Smooth muscle cell (in vitro differentiated cells): ENCODE measurements at regions not wholly inside any gene's neighbourhood (a gene's known extent, or its start where the extent isn't known, plus 50 kb on each side); places are given as distances from the start of the nearest gene placed in this dataset.

Experiments
- DNase-seq: peaks from one replicate; lab custom pipeline; 2025; ENCODE audit not compliant: unreplicated experiment; lab: John Stamatoyannopoulos, UW
- H2AFZ ChIP-seq: fragments of 200-600 bp; sonication (generic); 2 replicates; pipeline ENCODE4 v1.6.0; 2016; ENCODE audit warnings: antibody characterized with exemption, low read depth, mild to moderate bottlenecking
- H3F3A ChIP-seq: fragments of 200-600 bp; sonication (generic); 2 replicates; pipeline ENCODE4 v1.6.0; 2017; ENCODE audit warnings: antibody characterized with exemption, low read depth
- H3K27ac ChIP-seq: fragments of 200-600 bp; sonication (generic); 2 replicates; pipeline ENCODE4 v1.5.1; 2016; ENCODE audit warnings: low read depth, mild to moderate bottlenecking
- H3K27me3 ChIP-seq: fragments of 200-600 bp; sonication (generic); 2 replicates; pipeline ENCODE4 v1.6.1; 2016; ENCODE audit warnings: low read depth, mild to moderate bottlenecking
- H3K36me3 ChIP-seq: fragments of 200-600 bp; sonication (generic); 2 replicates; pipeline ENCODE4 v1.5.1; 2016; ENCODE audit warnings: low read depth
- H3K4me1 ChIP-seq: fragments of 200-600 bp; sonication (generic); 2 replicates; pipeline ENCODE4 v1.5.1; 2016; ENCODE audit warnings: low read depth
- H3K4me2 ChIP-seq: fragments of 200-600 bp; sonication (generic); 2 replicates; pipeline ENCODE4 v1.6.0; 2016; ENCODE audit warnings: mild to moderate bottlenecking
- H3K4me3 ChIP-seq: fragments of 200-600 bp; sonication (generic); 2 replicates; pipeline ENCODE4 v1.5.1; 2016; ENCODE audit warnings: mild to moderate bottlenecking
- H3K79me2 ChIP-seq: fragments of 200-600 bp; sonication (generic); 2 replicates; pipeline ENCODE4 v1.6.0; 2016; ENCODE audit warnings: low read depth, mild to moderate bottlenecking
- H3K9ac ChIP-seq: fragments of 200-600 bp; sonication (generic); 2 replicates; pipeline ENCODE4 v1.6.0; 2016; ENCODE audit warnings: low read depth
- H3K9me3 ChIP-seq: fragments of 200-600 bp; sonication (generic); replicated peaks from 2 replicates; pipeline ENCODE4 v1.5.1; 2016; ENCODE audit warnings: low read depth
- H4K20me1 ChIP-seq: fragments of 200-600 bp; sonication (generic); 2 replicates; pipeline ENCODE4 v1.6.0; 2016; ENCODE audit warnings: low read depth
- WGBS: methylation state at CpG from one replicate; pipeline ENCODE4 v1.1.7; 2016; ENCODE audit warnings: low lambda C conversion rate; 5-methylcytosine and 5-hydroxymethylcytosine counted together
- TF ChIP-seq, protein P1 (sequence below): fragments of 200-600 bp; sonication (generic); IDR thresholded peaks from 2 replicates; pipeline ENCODE4 v1.5.1; 2017; ENCODE audit warnings: borderline replicate concordance, mild to moderate bottlenecking, antibody characterized with exemption; ENCODE audit not compliant: insufficient read depth, poor library complexity, severe bottlenecking

GRCh38 chr1:58017641-58018040 is 528.9 kb downstream of the OMA1 start:
- Histone ChIP-seq H3K9me3 (no peaks in the 10 kb centered on the region), H3K4me2 (no peak overlapping the region), H4K20me1 (no peaks in the 10 kb centered on the region), H3F3A (no peaks in the 10 kb centered on the region), H3K36me3 (no peaks in the 10 kb centered on the region), H2AFZ (no peak overlapping the region), H3K27me3 (no peaks in the 10 kb centered on the region), H3K9ac (no peak overlapping the region), H3K79me2 (no peaks in the 10 kb centered on the region), H3K4me1 (no peaks in the 10 kb centered on the region), H3K27ac (no peak overlapping the region), H3K4me3 (no peak overlapping the region)
- TF ChIP-seq, protein P1, sequence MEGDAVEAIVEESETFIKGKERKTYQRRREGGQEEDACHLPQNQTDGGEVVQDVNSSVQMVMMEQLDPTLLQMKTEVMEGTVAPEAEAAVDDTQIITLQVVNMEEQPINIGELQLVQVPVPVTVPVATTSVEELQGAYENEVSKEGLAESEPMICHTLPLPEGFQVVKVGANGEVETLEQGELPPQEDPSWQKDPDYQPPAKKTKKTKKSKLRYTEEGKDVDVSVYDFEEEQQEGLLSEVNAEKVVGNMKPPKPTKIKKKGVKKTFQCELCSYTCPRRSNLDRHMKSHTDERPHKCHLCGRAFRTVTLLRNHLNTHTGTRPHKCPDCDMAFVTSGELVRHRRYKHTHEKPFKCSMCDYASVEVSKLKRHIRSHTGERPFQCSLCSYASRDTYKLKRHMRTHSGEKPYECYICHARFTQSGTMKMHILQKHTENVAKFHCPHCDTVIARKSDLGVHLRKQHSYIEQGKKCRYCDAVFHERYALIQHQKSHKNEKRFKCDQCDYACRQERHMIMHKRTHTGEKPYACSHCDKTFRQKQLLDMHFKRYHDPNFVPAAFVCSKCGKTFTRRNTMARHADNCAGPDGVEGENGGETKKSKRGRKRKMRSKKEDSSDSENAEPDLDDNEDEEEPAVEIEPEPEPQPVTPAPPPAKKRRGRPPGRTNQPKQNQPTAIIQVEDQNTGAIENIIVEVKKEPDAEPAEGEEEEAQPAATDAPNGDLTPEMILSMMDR, result no peak
- DNase-seq, result no peak
- WGBS, result 87% methylated on average over 3 of the region's 3 CpGs

GRCh38 chr1:58013237-58013636 is 533.3 kb downstream of the OMA1 start:
- no peak overlapping the region for H3K9ac ChIP-seq
- H3K4me2 ChIP-seq, result no peak overlapping the region
- H3K4me3 ChIP-seq, result no peak overlapping the region
- TF ChIP-seq, protein P1, result no peak
- no peak overlapping the region for H3K27ac ChIP-seq
- no peaks in the 10 kb centered on the region for H3F3A ChIP-seq
- H3K27me3 ChIP-seq, result no peaks in the 10 kb centered on the region
- H3K9me3 ChIP-seq, result no peaks in the 10 kb centered on the region
- H4K20me1 ChIP-seq, result no peaks in the 10 kb centered on the region
- H3K36me3 ChIP-seq, result no peaks in the 10 kb centered on the region
- DNase-seq, result no peak
- H3K79me2 ChIP-seq, result no peaks in the 10 kb centered on the region
- H2AFZ ChIP-seq, result no peak overlapping the region
- H3K4me1 ChIP-seq, result no peaks in the 10 kb centered on the region
- WGBS, result 59% methylated on average over 3 of the region's 3 CpGs

DNA sequence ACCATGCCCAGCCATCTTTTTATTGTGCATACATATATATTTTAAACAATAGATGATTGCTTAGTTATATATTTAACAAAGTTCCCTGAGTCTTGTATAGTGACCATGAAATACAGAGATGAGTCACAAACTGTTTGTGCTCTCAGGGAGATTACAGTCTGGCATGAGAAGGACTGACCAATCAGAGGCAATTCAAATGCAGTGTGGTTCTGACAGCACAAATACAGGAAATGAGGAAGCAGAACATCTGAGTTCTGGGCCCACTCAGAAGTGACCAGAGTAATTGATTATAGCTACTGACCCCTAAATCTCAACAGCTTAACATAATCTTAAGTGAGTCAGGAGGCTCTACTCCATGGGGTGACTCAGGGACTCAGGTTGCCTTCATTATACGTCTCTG is 534.5 kb downstream of the OMA1 start:
- Histone ChIP-seq H3K79me2 (no peaks in the 10 kb centered on the region), H3K9ac (no peak overlapping the region), H3K36me3 (no peaks in the 10 kb centered on the region), H3K27ac (no peak overlapping the region), H2AFZ (no peak overlapping the region), H3K4me3 (no peak overlapping the region), H3K4me2 (no peak overlapping the region), H4K20me1 (no peaks in the 10 kb centered on the region), H3K4me1 (peaks cover 4% of the 10 kb centered on the region), H3K9me3 (no peaks in the 10 kb centered on the region), H3F3A (no peaks in the 10 kb centered on the region), H3K27me3 (no peaks in the 10 kb centered on the region)
- TF ChIP-seq, protein P1, result no peak
- WGBS, result 29% methylated on average over 1 of the region's 1 CpG
- DNase-seq, result no peak

- 46% methylated on average over 4 of the region's 4 CpGs for WGBS
- no peak for DNase-seq
- Histone ChIP-seq H3F3A (no peaks in the 10 kb centered on the region), H2AFZ (no peak overlapping the region), H3K27ac (no peak overlapping the region), H3K4me3 (no peak overlapping the region), H3K36me3 (no peaks in the 10 kb centered on the region), H3K4me2 (no peak overlapping the region), H3K9ac (no peak overlapping the region), H3K9me3 (no peaks in the 10 kb centered on the region), H3K79me2 (no peaks in the 10 kb centered on the region), H4K20me1 (no peaks in the 10 kb centered on the region), H3K27me3 (peaks cover 21% of the 10 kb centered on the region), H3K4me1 (peaks cover 17% of the 10 kb centered on the region)
- TF ChIP-seq, protein P1, result no peak
These were observed 540.0 kb downstream of the OMA1 start for GRCh38 chr1:58006421-58007046.
